Fibroblast of skin of left quadriceps (primary cell): ENCODE measurements at regions not wholly inside any gene's neighbourhood (a gene's known extent, or its start where the extent isn't known, plus 50 kb on each side); places are given as distances from the start of the nearest gene placed in this dataset.
"Not testable (repeated sequence)": the region's sequence is repeated elsewhere in the genome, so short reads cannot be mapped to it uniquely, and the experiment has no call there.

Experiments used
- DNase-seq, 2 experiments: peaks; one replicate each; pipeline ENCODE4 v3.0.0-alpha.2; 2013; ENCODE audit warnings: low read depth in 2 of 2

DNA sequence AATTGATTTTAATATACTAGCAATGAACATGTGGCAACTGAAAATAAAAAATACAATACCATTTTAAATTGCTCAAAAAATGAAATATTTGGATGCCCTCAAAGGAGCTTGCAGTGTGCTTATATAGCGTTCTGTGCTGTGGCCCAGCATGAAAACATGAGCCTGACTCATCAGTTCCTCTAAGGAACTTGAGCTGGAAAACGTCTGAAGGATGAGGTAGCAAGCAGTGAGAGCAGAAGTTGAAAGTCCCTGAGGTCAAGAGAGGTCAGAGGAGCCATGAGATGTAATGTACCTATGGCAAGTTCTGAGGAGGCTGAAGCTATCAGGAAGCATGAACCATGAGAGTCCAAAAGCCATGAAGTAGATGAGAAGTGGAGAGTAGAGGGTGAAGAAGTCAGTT, 59.7 kb downstream of the HMGB3 start:
- no peak for DNase-seq

GRCh38 chrX:151066373-151066772, 83.2 kb downstream of the HMGB3 start:
- not testable (repeated sequence) for DNase-seq

DNA sequence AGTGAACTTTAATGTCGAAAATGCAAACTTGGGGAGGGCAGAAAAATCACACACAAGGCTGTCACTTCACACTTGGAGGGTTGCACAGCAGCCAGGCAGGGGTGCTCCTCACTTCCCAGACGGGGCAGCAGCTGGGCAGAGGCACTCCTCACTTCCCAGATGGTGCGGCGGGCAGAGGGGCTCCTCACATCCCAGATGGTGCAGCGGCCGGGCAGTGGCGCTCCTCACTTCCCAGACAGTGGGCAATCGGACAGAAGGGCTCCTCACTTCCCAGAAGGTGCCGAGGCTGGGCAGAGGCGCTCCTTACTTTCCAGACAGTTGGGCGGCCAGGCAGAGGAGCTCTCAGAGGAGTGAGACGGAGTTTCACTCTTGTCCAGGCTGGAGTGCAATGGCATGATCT, 90.6 kb downstream of the HMGB3 start:
- DNase-seq: no peak

DNA sequence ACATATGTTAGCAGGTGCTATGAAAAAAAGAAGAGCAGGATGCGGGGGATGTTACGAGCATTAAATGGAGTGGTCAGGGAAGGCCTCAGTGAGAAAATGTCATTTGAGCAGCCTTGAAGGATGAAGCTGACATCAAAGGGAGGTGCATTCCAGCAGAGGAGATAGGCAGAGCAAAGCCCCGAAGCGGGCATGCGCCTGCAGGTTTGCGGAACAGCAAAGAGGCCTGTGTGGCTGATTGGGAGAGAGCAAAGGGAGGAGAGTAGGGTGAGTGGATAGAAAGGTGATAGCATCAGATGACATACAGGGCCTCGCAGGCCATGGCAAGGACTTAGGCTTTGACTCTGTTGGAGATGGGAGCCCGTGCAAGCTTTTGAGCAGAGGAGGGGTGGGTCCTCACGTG, 95.4 kb upstream of the GPR50 start:
- no peak for DNase-seq

GRCh38 chrX:151082077-151082948, 94.1 kb upstream of the GPR50 start:
- peak; percentile 5 to 8 for DNase-seq

- no peak for DNase-seq
Measured at GRCh38 chrX:151084454-151084853, 91.9 kb upstream of the GPR50 start.

GRCh38 chrX:151085207-151085606, 91.2 kb upstream of the GPR50 start:
- no peak for DNase-seq

DNA sequence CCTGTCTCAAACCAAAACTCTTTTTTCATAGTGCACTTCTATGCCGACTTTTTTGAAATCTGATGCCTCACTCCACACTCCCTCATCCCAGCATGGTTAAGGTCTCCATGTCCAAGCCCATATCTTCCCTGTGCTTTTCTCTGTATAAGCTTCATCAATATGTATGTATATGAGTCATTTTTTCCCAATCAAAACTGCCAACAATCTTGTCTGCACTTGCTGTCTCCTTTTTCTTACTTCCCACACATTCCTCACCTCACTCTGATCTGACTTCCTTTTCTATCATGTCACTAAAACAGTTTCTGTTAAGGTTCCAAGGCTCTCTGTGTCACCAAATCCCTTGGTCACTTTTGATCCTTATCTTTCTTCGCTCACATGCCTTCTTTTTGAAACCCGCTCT, 88.2 kb upstream of the GPR50 start:
- DNase-seq: no peak

DNA sequence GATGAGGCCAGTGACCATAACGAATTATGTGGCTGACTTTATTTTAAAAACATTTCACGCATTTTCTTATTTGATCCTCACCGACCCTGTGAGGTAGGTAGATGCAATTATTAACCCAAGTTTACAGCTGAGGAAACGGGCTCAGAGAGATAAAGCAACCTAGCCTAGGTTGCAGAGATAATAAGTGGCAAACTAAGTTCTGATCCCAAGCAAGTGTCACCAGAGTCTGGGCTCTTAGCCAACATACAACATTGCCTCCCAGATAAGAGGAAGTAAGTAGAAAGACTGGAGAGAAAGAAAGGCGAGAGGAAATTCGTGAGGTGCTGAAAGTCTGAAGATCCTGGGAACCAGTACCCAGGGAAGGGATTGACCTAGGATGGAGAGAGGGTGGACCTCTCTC, 77.4 kb upstream of the GPR50 start:
- DNase-seq: no peak

GRCh38 chrX:151100799-151101198, 75.6 kb upstream of the GPR50 start:
- DNase-seq: no peak

GRCh38 chrX:151113200-151113599, 63.2 kb upstream of the GPR50 start:
- DNase-seq: not testable (repeated sequence)
